Activated T-cell treated with anti-CD3 and anti-CD28 coated beads, Interleukin-2, amount 50 U/mL, for 72 hours (primary cell): ENCODE measurements at regions not wholly inside any gene's neighbourhood (a gene's known extent, or its start where the extent isn't known, plus 50 kb on each side); places are given as distances from the start of the nearest gene placed in this dataset.
A peak's percentile ranks its signal among the peaks of the same experiment; 100 is the strongest.
"Not testable (repeated sequence)": the region's sequence is repeated elsewhere in the genome, so short reads cannot be mapped to it uniquely, and the experiment has no call there.

Experiments used
- ATAC-seq, 2 donors: fragments of 150-1000 bp; cut with Tn5 transposase; replicated peaks in 1 of 2; 2 replicates each; pipeline ENCODE4 v1.10.0; 2021; ENCODE audit warnings: moderate library complexity in 2 of 2, mild to moderate bottlenecking in 1 of 2
- DNase-seq, 2 donors: peaks; one replicate each; pipeline ENCODE4 v3.0.0; 2021 to 2022; ENCODE audit warnings: mixed read lengths in 1 of 2
- H3K27ac Mint-ChIP-seq: one replicate; pipeline ENCODE4 v1.8.0; 2022; ENCODE audit warnings: mild to moderate bottlenecking, moderate library complexity, mixed read lengths
- H3K27me3 Mint-ChIP-seq: one replicate; pipeline ENCODE4 v1.8.0; 2022; ENCODE audit warnings: low read depth, mixed read lengths
- H3K36me3 Mint-ChIP-seq, 2 donors: one replicate each; pipeline ENCODE4 v1.8.0; 2022; ENCODE audit warnings: mixed read lengths in 2 of 2, mild to moderate bottlenecking in 1 of 2; ENCODE audit not compliant: insufficient read depth in 2 of 2
- H3K4me1 Mint-ChIP-seq: one replicate; pipeline ENCODE4 v1.8.0; 2022; ENCODE audit warnings: low read depth, mixed read lengths
- H3K4me3 Mint-ChIP-seq, 2 donors: one replicate each; pipeline ENCODE4 v1.8.0; 2022; ENCODE audit warnings: mild to moderate bottlenecking in 2 of 2, mixed read lengths in 2 of 2, moderate library complexity in 2 of 2
- H3K9me3 Mint-ChIP-seq, 2 donors: one replicate each; pipeline ENCODE4 v1.8.0; 2022; ENCODE audit warnings: mixed read lengths in 2 of 2

GRCh38 chr1:2949966-2950925 is 71.0 kb upstream of the ACTRT2 start:
- DNase-seq, result no peak
- Mint-ChIP-seq H3K4me1 (no peaks in the 10 kb centered on the region), H3K27ac (no peak overlapping the region), H3K27me3 (no peaks in the 10 kb centered on the region), H3K36me3 (peaks cover 2 to 6% of the 10 kb centered on the region in 2 donors), H3K9me3 (peaks cover 3 to 12% of the 10 kb centered on the region in 2 donors), H3K4me3 (no peak overlapping the region)
- no peak for ATAC-seq

DNA sequence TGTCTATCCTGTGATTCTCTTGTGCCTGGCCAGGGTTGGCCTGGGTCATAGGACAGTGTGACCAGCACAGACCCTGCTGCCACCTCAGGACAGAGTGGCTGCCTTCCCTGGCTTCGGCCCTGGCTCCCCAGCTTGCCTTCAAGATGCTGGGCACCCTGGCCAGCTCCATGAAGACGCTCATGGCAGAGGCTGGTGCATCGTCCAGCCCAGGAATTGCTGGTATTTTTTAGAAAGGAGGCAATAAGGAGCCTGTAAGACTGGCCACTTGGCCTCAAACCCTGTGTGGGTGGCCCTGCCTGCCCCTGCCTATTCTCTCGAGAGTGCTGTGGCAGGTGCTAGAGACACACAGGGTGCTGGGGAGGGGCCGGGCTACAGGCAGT is 70.4 kb upstream of the ACTRT2 start:
- Mint-ChIP-seq H3K4me3 (no peak overlapping the region), H3K27ac (no peak overlapping the region), H3K9me3 (peaks cover 3 to 13% of the 10 kb centered on the region in 2 donors), H3K4me1 (no peaks in the 10 kb centered on the region), H3K36me3 (peaks cover 2 to 6% of the 10 kb centered on the region in 2 donors), H3K27me3 (no peaks in the 10 kb centered on the region)
- no peak for ATAC-seq
- DNase-seq, result no peak

DNA sequence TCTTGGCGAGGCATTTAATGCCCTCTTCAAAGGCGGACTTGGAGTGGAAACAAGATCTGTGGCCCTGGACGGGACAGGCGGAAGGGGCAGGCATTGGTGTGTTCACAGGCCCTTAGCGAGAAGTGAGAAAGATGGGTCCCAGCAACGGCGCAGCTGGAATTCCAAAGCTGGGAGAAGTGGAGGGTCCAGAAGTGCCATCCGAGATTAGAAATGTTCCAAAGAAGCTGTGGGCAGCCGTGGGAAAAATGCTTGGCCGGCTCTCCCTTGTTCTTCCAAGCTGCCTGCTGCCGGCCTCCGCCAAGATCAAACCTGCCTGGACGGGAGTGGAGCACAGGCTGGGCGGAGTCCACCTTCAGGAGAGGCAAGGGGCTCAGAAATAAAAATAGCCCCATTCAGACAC is 69.4 kb upstream of the ACTRT2 start:
- H3K36me3 Mint-ChIP-seq, result peaks cover 2 to 6% of the 10 kb centered on the region in 2 donors
- no peak overlapping the region for H3K4me3 Mint-ChIP-seq
- H3K4me1 Mint-ChIP-seq, result no peaks in the 10 kb centered on the region
- H3K27ac Mint-ChIP-seq, result no peak overlapping the region
- H3K27me3 Mint-ChIP-seq, result no peaks in the 10 kb centered on the region
- DNase-seq (no peak), ATAC-seq (no peak)
- peaks cover 3 to 18% of the 10 kb centered on the region in 2 donors for H3K9me3 Mint-ChIP-seq

- Mint-ChIP-seq H3K27me3 (no peaks in the 10 kb centered on the region), H3K9me3 (peaks cover 3 to 18% of the 10 kb centered on the region in 2 donors), H3K27ac (no peak overlapping the region), H3K4me1 (no peaks in the 10 kb centered on the region), H3K4me3 (no peak overlapping the region), H3K36me3 (peaks cover 2 to 6% of the 10 kb centered on the region in 2 donors)
- ATAC-seq, result no peak
- no peak for DNase-seq
These were observed 68.9 kb upstream of the ACTRT2 start for GRCh38 chr1:2952371-2952770.

GRCh38 chr1:2952992-2953391 is 68.3 kb upstream of the ACTRT2 start:
- Mint-ChIP-seq H3K4me1 (no peaks in the 10 kb centered on the region), H3K9me3 (peaks cover 3 to 22% of the 10 kb centered on the region in 2 donors), H3K27ac (no peak overlapping the region), H3K4me3 (no peak overlapping the region), H3K27me3 (no peaks in the 10 kb centered on the region), H3K36me3 (peaks cover 2 to 6% of the 10 kb centered on the region in 2 donors)
- no peak for ATAC-seq
- no peak for DNase-seq

GRCh38 chr1:2953688-2954285 is 67.5 kb upstream of the ACTRT2 start:
- Mint-ChIP-seq H3K27me3 (no peaks in the 10 kb centered on the region), H3K27ac (peak overlapping the region; percentile 69), H3K4me1 (no peaks in the 10 kb centered on the region), H3K9me3 (peaks cover 5 to 24% of the 10 kb centered on the region in 2 donors), H3K36me3 (peaks cover 2 to 6% of the 10 kb centered on the region in 2 donors), H3K4me3 (no peak overlapping the region)
- no peak for DNase-seq
- ATAC-seq, result no peak

DNA sequence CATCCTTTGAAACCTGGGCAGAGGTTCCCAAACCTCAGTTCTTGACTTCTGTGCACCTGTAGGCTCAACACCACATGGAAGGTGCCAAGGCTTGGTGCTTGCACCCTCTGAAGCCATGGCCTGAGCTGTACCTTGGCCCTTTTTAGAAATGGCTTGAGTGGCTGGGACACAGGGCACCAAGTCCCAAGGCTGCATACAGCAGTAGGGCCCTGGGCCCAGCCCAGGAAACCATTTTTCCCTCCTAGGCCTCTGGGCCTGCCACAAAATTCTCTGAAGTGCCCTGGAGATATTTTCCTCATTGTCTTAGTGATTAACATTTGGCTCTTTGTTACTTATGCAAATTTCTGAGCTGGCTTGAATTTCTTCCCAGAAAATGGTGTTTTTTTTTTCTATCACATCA is 65.6 kb upstream of the ACTRT2 start:
- H3K27ac Mint-ChIP-seq, result no peak overlapping the region
- no peaks in the 10 kb centered on the region for H3K27me3 Mint-ChIP-seq
- H3K36me3 Mint-ChIP-seq, result peaks cover 2 to 6% of the 10 kb centered on the region in 2 donors
- no peaks in the 10 kb centered on the region for H3K4me1 Mint-ChIP-seq
- peaks cover 5 to 24% of the 10 kb centered on the region in 2 donors for H3K9me3 Mint-ChIP-seq
- no peak overlapping the region for H3K4me3 Mint-ChIP-seq
- no peak for DNase-seq
- no peak for ATAC-seq

DNA sequence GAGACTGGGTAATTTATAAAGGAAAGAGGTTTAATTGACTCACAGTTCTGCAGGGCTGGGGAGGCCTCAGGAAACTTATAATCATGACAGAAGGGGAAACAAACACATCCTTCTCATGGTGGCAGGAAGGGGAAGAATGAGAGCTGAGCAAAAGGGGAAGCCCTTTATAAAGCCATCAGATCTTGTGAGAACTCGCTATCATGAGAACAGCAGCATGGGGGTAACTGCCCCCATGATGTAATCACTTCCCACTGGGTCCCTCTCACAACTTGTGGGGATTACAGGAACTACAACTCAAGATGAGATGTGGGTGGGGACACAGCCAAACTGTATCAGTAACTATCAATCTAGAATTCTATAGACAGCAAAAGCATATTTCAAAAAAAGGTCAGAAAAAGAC is 64.7 kb upstream of the ACTRT2 start:
- H3K4me3 Mint-ChIP-seq, result no peak overlapping the region
- peaks cover 2 to 6% of the 10 kb centered on the region in 2 donors for H3K36me3 Mint-ChIP-seq
- no peak for DNase-seq
- no peaks in the 10 kb centered on the region for H3K27me3 Mint-ChIP-seq
- no peaks in the 10 kb centered on the region for H3K4me1 Mint-ChIP-seq
- no peak overlapping the region for H3K27ac Mint-ChIP-seq
- H3K9me3 Mint-ChIP-seq, result peaks cover 5 to 24% of the 10 kb centered on the region in 2 donors
- ATAC-seq, result no peak

GRCh38 chr1:2957329-2957728 is 63.9 kb upstream of the ACTRT2 start:
- H3K4me3 Mint-ChIP-seq, result no peak overlapping the region
- H3K36me3 Mint-ChIP-seq, result peaks cover 2 to 6% of the 10 kb centered on the region in 2 donors
- DNase-seq (no peak), ATAC-seq (no peak)
- H3K4me1 Mint-ChIP-seq, result no peaks in the 10 kb centered on the region
- H3K9me3 Mint-ChIP-seq, result peaks cover 5 to 24% of the 10 kb centered on the region in 2 donors
- H3K27me3 Mint-ChIP-seq, result no peaks in the 10 kb centered on the region
- no peak overlapping the region for H3K27ac Mint-ChIP-seq

DNA sequence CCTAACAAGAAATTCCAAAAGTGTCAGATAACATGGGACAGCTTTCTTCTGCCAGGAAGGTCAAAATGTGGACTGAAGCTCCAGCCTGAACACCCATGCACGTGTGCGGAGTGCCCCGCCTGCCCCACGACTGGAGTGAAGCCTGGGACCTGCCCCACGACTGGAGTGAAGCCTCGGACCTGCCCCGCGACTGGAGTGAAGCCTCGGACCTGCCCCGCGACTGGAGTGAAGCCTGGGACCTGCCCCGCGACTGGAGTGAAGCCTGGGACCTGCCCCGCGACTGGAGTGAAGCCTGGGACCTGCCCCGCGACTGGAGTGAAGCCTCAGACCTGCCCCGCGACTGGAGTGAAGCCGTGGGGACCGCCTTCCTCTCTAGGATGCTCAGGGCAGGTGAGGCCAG is 61.4 kb upstream of the ACTRT2 start:
- ATAC-seq, H3K27me3 Mint-ChIP-seq, H3K4me1 Mint-ChIP-seq, H3K27ac Mint-ChIP-seq, H3K36me3 Mint-ChIP-seq, H3K4me3 Mint-ChIP-seq, DNase-seq: not testable (repeated sequence)
- peaks cover 2 to 12% of the 10 kb centered on the region in 2 donors for H3K9me3 Mint-ChIP-seq

DNA sequence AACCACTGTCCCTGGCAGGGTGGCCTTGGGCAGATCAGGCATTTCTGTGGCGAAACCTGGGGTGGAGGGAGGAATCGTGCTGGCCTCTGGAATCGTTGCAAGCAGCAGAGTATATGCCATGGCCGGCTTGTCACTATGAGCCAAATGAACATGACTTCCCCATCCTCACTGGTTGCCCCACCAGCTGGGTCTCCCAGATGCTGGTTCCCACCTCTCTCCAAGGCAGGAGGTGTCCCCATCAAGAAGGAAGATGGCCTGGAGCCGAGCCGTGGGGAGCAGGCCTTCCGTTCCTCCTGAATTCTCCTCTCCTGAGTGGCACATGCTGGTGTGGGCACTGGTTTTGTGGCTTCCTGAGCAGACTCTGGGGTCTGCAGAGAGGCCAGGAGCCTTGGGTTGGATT is 60.2 kb upstream of the ACTRT2 start:
- Mint-ChIP-seq H3K27me3 (no peaks in the 10 kb centered on the region), H3K36me3 (no peaks in the 10 kb centered on the region), H3K4me3 (no peak overlapping the region), H3K27ac (no peak overlapping the region), H3K9me3 (peaks cover 2 to 10% of the 10 kb centered on the region in 2 donors), H3K4me1 (no peaks in the 10 kb centered on the region)
- ATAC-seq (no peak), DNase-seq (no peak)

DNA sequence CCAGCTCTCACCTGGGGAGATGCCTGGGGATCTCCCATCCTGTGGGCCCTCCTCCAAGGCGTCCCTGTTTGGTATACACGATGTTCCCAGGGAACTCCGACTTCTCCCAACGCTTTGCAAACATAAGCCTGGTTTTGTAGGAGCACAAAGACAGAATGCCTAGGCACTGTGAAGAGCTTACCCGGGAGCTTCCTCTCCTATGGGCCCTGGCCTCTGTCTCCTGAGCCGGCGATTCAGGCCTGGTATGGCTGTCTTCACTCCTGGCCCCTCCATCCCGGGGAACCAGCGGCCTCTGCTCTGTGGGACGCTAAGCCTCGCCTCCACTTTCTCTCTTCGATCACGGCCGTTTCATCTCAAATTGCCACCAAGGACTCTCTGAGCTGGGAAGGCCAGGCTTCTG is 59.6 kb upstream of the ACTRT2 start:
- no peak for DNase-seq
- H3K27me3 Mint-ChIP-seq, result no peaks in the 10 kb centered on the region
- H3K27ac Mint-ChIP-seq, result no peak overlapping the region
- ATAC-seq, result no peak
- H3K4me3 Mint-ChIP-seq, result no peak overlapping the region
- H3K4me1 Mint-ChIP-seq, result no peaks in the 10 kb centered on the region
- H3K36me3 Mint-ChIP-seq, result no peaks in the 10 kb centered on the region
- peaks cover 2 to 5% of the 10 kb centered on the region in 2 donors for H3K9me3 Mint-ChIP-seq

DNA sequence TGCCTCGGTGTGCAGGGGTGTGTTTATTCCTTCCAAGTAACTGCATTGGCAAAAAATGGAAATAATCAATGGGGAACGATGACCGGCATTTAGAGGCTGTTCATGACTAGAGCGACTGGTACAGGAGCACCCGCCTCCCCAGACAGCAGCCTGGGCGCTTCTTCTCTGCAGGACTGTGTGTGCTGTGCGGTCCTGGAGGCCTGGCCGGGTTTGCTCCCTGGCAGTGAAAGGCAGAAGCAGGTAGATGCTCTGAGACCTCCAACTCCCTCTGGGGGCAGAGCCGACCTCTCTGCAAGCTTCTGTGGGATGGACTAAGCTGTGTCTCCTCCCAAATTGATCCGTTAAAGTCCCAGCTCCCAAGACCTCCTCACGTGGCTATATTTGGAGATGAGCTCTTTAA is 59.2 kb upstream of the ACTRT2 start:
- H3K4me1 Mint-ChIP-seq, result no peaks in the 10 kb centered on the region
- H3K9me3 Mint-ChIP-seq, result peaks cover 2 to 5% of the 10 kb centered on the region in 2 donors
- no peak overlapping the region for H3K4me3 Mint-ChIP-seq
- H3K36me3 Mint-ChIP-seq, result no peaks in the 10 kb centered on the region
- H3K27me3 Mint-ChIP-seq, result no peaks in the 10 kb centered on the region
- ATAC-seq (no peak), DNase-seq (no peak)
- H3K27ac Mint-ChIP-seq, result no peak overlapping the region
